ENCODE measurements at regions not wholly inside any gene's neighbourhood (a gene's known extent, or its start where the extent isn't known, plus 50 kb on each side); places are given as distances from the start of the nearest gene placed in this dataset.
A peak's percentile ranks its signal among the peaks of the same experiment; 100 is the strongest.
"Not testable (repeated sequence)": the region's sequence is repeated elsewhere in the genome, so short reads cannot be mapped to it uniquely, and the experiment has no call there.

DNA sequence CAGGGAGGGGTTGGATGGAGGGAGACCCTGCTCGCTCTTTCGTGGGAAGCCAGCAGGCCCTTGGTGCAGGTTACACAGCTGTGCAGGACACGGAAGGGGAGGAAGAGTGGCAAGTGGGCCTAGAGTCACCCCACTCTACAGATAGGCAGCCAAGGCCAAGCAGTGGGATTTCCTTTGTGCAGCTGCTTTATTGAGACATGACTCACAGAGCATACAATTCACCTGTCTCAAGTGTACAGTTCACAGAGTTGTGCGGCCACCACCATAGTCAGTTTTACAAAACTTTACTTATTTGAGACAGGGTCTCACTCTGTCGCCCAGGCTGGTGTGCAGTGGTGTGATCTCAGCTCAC is 91.2 kb upstream of the CIBAR2 start:
- DNase-seq = no peak

DNA sequence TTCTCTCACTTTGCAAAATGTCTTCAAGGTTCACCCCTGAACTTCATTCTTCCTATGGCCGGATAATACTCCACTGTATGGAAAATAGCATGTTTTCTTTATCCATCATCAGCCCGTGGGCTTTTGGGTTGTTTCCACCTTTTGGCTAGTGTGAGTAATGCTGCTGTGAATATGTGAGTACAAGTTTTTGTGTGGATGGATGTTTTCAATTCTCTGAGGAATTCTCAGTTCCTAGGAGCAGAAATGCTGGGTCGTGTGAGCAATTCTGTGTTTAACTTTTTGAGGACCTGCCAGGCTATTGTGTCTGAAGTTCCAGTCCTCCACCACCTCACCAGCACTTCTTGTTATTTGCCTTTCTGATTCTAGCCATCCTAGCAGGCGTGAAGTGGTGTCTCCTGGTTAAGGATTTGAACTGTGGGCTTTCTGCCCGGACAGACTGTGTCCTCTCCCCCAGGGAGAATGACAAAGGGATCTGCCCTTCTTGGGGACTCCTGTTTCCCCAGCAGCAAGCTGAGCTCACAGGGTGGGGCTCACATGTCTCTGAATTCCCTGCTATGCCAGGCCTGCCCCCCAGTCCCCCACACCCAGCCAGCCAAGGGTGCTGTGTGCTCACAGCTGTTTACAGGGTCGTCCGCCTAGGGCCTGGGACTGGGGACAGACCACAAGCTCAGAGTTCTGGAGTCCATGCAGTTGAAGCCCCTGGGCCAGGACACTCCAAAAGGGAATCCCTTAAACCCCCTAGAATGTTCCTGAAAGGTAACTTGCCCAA is 92.2 kb upstream of the CIBAR2 start:
- DNase-seq = no peak

DNA sequence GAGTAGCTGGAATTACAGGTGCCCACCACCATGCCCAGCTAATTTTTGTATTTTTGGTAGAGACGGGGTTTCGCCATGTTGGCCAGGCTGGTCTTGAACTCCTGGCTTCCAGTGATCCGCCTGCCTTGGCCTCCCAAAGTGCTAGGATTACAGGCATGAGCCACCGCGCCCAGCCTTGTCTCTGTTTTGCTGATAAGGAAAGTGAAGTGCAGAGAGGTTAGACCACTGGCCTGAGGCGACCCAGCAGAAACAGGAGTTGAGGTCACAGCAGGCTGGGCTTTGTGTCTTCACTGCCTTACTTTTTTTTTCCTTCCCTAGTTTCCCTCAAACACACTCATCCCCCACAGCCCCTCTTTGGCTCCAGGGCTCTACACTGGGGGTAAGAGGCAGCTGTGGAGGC is 93.0 kb upstream of the CIBAR2 start:
- DNase-seq = not testable (repeated sequence)

DNA sequence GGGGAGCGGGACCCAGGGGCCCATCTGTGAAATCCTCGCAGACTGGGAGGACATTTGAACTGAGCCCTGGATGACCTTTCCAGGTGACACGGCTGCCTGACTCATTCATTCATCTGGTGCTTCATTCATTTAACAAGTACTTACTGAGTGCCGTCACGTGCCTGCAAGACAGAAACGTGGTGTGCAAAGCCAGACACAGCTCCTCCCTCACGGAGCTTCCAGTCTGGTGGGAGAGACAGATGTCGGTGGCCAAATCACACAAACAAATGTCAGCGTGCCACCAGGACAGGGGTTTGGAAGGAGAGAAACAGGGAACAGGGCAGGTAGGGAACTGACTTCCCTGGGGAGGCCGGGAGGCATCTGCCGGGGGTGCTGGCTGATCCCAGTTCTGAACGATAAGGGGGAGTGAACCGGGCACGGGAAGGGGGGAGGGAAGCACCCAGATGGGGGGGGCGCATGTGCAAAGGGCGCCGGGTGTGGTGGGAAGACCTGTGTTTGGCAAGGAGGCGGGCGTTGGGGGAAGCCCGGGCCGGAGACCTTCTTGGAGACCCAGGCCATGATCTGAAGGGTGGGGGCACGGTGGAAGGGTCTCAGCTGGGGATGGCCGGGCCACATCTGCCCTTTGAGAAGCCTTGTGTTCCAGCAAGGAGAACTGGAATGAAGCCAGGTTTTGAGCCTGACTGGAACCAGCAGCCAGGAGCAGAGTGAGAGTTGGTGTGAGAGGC is 93.6 kb upstream of the CIBAR2 start:
- DNase-seq = no peak

DNA sequence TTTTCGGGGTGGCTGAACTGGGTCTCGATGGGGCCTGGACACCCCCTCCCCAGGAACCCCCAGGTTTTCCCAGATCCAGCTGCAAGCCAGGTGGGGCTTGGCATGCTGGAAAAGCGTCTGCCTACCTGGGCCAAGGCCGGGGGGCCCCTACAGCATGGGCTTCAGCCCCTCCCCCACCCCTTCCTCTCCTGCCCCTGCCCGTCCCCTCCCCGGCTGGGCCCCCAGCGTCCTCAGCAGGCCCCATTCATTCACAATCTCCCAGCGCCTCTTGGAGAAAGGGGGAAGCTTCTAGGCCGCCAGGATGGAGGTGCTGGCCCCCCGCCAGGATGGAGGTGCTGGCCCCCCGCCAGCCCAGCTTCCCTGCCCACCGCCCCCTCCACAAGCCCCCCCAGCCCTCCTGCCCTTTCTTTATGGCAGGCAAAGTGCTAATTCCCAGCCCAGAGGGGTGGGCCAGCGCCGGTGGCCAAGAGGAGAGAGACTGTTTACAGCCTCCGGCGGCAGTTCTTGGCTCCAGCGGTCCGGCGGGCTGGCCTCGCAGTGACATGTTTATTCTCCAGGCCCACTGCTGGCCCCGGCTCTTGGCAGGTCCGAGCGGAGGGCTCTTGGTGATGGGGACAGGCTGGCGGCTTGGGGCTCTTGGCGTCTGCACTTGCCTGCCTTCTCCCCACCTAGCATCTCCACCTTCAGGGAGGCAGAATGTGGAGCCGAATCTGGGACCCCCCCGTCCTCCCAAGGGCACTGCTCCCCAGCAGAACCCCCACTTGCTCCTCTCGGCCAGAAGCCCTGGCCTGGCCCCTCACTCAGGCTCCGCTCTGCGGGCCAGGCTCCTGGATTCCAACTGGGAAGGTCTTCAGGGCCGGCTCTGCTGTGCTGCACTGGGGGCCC is 94.4 kb upstream of the CIBAR2 start:
- peak; percentile 69 for DNase-seq

DNA sequence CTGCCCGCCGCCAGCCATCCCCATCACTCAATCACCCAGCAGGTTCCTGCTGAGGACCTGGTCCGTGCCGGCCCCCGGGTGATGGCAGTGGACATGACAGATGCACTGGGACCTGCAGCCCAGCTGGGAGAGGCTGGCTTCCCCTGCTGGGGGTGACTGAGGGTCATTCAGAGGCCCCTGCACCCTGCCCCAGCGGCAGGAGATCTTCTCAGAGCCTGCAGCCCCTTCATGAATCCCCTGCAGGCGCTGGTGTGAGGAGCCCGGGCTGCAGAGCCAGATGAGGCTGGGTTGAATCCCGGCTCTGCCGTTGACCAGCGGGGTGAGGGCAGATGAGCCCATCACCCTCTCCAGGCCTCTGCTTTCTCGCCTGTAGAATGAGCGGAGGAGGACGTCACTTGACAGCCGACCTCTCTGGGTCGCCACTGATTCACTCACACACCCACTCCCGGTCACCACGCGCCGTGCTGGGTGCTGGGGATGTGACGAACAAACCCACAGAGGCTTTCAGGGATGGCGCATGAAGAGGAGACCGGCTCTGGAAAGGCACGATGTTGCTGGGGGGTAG is 95.2 kb upstream of the CIBAR2 start:
- no peak for DNase-seq

DNA sequence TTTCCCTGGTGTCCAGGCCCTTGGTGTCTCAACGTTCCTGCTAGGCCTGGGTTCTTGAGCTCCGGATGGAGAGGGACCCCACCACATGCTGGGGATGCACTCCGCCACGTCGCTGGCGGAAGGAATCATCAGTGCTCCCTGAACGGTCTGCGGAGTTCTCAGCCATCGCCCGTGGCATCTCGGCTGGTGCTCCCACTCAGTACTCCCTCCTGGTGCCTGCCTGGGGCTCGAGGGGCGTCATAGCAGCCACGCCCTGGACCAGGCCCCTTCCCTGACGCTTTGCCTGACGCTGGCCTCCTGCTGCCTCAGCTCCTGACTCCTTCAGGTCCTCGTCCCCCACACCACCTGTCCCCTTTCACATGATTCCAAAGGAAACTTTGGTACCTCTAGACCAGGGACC is 95.9 kb upstream of the CIBAR2 start:
- DNase-seq = no peak

DNA sequence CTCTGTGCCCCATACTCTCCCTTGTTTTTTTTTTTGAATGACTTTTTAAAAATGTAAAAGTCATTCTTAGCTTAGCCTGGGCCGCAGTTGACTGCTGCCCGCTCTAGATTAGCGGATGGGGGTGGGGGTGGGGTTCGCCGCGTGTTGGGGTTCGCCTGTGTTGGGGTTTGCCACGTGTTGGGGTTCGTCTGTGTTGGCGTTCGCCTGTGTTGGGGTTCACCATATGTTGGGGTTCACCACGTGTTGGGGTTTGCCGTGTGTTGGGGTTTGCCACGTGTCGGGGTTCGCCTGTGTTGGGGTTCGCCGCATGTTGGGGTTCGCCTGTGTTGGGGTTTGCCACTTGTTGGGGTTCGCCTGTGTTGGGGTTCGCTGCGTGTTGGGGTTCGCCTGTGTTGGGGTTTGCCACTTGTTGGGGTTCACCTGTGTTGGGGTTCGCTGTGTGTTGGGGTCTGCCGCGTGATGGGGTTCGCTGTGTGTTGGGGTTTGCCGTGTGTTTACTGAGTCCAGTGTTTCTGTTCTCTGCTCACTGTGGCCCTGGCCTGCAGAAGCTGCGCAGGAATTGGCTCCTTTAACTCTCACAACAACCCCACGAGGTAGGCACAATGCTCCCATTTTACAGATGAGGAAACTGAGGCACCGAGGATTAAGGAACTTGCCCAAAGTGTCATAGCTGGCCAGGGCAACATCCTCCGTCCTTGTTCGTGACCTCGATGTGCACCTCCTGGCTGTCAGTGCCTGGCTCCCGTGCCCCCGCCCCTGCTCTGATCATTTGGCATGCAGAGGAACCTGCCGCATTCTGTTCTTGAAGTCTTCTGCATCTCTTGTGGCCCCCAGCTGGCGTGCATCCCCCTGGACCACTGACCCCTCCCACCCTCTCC is 96.6 kb upstream of the CIBAR2 start:
- no peak for DNase-seq

DNA sequence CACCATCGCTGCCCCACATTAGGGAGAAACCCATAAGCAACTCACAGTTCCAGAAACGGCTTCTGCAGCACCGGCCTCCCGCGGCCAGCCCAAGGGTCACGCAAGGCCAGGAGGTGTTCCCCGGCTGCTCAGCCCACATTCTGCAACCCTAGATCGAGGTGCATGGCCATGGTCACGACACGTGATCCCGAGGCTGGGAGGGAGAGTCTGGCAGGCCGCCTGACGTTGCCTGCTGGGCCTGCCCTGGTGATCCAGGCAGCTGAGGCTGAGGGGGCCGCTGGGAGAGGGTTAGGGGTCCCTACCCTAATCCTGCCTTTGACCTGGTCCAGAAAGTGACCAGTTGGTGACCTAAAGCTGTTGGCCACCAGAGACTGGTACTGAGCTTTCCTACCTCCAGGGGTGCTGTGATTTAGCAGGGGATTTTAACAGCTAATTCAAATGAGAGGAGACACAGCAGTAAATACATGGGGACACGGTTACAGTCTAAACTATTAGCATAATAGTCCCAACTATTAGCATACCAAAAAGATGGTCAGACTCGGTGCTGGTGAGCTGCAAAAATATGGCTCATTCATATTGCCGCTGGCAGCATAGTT is 97.4 kb upstream of the CIBAR2 start:
- no peak for DNase-seq

DNA sequence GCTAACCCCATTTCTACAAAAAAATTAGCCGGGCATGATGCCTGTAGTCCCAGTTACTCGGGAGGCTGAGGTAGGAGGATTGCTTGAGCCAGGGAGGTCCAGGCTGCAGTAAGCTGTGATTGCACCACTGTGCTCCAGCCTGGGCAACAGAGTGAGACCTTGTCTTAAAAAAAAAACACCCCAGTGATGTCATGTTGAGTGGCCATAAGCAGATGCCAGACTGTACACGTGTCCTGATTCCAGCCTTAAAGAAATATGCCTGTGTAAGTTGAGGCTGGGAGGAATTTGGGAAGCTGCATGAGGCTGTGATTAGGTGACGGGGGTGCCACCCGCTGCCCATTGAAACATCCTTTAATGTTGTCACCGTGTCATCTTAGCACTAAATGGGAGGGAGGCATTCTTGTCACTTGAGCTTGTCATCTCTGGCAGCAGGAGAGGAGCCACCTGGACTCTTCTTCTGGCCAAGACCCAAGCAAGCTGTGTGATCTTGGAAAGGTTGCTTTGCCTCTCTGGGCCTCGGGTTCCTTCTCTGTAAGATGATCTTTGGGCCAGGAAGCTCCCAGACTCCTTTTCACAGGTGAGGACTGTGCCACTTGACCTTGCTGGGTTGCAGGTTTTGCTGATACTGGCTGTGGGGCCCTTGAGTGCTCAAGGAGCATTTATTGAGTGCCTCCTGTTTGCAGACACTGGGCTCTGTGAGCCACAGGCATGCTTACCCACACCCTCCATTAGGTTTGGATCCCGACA is 98.3 kb upstream of the CIBAR2 start:
- DNase-seq = no peak

DNA sequence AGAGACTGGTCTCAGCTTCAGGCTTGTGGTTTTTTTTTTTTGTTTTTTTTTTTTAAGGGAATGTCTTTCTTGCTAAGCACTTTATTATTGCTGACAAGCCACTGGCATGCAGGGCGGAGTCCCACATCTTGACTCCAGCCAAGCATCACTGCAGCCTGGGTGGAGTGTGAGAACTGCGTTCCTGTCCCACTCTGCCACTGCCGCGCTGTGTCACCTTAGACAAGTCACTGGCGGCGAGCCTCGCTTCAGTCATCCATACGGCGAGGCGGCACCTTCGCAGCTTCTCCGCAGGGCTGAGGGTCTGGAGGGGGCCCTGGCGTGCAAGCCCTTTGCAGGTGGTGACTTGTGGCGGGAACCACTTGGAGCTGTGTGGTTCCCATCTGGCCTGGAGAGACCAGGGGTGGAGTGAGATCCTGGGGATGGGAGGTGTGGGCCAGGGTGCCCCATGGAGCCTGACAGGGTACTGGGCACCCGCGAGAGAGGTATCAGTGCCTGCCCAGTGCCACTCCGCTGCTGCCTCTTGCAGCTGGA is 99.1 kb upstream of the CIBAR2 start:
- DNase-seq = no peak

DNA sequence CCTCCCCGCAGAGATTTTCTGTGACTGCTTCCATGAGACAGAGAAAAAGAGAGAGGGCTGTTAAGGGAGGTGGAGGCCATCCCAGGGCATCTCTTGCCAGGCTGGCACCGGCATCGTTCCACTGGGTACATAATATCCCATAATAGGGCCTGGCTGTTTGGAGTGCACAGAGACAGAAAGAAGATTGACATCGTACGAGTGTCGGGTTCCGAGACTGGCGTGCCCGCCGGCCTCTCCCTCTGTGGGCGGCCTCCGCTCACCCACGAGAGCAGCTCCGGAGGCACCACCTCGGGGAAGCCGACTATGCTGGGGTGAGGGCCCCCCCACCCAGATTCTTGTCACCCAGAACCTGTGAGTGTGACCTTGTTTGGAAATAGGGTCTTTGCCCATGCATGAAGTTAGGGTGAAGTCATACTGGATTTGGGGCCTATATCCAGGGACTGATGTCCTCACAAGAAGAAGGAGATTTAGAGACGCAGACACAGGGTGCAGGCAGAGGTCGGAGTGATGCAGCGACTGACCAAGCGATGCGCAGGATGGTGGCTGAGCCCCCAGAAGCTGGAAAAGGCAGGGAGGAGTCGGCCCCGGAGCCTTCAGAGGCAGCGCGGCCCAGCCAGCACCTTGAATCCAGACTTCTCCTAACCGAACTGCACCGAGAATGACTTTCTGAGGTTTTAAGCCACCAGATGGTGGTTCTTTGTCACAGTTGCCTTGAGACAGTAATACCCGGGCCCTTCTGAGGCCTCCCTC is 101.8 kb upstream of the CIBAR2 start:
- DNase-seq = no peak

DNA sequence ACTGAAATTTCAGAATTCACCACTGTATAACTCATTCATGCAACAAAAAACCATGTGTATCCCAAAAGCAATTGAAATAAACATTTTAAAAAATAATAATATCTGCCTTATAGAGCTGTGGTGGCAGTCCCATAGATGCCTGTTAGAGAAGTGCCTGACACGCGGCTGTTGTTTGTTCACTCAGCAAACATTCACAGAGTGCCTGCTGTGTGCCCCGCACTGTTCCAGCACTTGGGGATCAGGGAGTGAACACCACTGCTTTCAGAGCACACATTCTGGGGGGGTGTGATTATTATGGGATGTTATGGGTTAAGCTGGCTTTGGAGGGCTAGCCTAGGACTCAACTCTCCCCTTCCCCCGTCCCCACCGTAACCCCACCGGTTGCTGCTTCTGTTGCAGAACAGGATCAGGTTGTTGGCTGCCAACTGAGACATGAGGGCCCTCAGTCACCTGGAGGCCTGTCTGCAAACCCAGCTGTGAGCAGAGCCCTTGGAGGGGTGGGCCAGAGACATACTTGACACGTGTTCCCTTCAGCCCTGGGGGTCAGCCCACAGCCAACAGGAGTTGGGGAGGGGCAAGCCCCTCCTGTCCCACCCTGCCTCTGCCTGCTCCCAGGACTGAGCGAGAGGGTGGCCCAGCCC is 103.3 kb upstream of the CIBAR2 start:
- DNase-seq = no peak

DNA sequence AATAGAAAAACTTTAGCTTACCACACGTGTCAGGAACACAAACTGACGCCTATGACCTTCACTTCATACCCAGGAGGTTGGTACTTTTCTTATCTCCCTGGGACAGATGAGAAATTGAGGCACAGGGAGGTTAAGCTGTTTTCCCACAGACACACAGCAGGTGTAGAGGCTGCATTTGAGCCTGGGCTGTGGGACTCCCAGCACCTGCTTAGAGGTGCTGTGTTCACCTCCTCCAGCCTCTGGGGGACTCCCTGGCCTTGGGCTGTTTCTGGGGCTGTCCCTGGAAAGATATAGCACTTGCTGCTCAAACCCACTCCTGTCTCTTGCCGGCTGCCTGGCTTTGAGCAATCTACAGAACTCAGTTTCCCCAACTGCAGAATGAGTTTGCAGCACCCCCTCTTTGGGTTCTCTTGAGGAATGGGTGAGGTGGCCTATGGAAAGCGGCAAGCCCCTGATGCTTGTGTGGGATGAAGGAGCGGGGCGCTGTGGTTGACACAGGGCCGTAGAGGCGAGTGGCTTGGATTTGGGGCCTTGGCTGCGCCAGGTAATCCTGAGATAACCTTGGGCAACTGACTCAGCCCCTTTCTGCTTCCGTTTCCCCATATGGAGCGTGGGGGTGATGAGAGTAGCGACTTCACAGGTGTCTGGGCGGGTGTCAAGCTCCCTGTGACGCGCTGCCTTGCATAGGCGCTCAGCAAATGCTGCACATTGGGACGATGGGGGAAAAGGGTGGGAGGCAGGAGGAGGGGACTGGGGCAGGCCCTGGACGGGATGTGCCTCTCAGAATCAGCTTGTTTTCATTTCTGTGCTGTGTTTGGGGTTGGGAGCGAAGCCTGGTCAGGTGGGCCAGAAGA is 104.5 kb upstream of the CIBAR2 start:
- DNase-seq = no peak

DNA sequence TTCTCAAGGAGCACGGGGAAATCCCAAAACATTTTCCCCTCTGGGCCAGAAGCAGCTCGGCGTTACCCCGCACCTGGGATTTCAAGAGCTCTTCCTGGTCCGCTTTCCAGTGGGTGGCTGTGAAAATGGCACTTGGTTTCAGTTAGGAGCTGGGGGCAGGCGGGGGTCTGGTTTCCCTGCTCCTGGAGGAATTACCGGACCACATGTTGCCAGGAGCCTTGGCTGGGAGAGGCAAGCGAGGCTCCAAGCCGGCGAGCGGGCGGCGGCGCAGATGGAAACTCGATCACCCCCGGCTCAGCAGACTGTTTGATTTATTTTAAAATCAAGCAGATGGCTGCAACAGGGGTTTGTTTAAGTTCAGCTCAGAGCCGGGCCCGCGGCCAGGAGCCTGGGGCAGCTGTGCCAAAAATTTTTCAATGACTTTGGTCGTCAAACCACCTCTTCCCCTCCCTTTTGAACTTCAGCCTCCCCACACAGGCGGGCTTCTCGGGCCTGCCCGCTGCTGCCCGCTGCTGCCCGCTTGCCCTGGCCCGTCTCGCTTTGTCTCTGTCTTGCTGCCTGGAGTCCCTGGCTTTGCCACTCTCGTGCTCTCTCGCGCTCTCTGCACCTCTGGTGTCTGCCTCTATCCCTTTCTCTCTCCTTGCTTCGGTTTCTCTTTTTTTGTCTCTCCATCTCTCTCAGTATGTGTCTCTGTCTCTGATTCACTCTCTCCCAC is 108.0 kb upstream of the CIBAR2 start:
- peak; percentile 89 for DNase-seq

DNA sequence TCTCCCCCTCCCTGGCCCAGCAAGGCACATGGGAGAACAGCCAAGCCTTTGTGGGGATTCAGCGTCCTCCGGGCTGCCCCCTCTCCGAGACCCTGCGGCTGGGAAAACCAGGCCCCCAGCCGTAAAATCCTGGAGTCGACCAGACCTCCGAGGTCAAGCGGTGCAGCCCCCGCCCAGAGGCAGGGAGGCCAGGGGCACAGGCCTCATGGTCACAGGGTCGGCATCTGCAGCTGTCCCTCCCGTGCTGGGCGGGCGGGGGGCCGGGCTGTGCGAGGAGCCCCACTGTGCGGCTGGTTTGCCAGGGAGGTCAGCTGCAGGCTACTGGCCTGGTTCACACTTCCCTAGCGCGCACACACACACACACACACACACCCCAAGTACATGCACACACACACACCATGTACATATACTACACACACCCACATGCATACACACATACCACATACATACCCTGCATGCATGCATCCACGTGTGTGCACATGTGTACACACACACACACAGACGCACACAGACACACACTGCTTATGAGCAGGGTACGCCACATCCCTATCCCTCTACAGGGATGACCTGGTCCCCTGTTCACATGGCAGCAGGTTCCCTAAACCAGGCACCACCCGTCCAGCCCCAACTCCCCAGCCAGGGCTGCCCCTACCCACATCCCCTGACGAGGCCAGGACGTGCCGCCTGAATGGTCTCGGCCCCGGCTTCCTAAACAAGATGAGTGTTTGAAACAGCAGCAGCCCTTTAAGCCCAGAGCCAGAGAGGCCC is 108.9 kb upstream of the CIBAR2 start:
- no peak for DNase-seq

DNA sequence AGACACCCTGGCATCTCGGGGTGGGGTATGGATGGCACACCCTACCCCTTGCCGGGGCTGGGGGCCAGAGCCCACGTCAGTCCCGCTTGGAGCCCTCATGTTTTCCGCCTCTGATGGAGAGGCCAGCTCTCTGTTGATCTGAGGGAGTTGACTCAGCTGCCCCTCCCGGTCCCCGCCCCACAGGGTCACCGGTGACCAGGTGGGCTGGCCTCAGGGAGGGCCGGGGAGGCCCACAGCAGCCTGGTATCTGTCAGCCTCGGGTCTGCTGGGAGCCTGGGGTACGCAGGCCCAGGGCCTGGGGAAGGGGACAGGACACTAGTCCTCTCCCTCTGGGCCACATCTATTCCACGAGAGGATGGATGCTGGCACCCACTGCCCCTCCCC is 109.5 kb upstream of the CIBAR2 start:
- DNase-seq = no peak

All from hindlimb muscle (tissue), 1 donor.